Ovary (tissue), 3 donors: ENCODE measurements at regions not wholly inside any gene's neighbourhood (a gene's known extent, or its start where the extent isn't known, plus 50 kb on each side); places are given as distances from the start of the nearest gene placed in this dataset.

Source experiments
- POLR2A ChIP-seq: fragments of 450-650 bp; IDR thresholded peaks from one replicate; pipeline ENCODE4 v1.6.1; 2017; ENCODE audit warnings: antibody characterized with exemption, mild to moderate bottlenecking, moderate library complexity
- TF ChIP-seq, protein P1 (sequence below), 3 donors: fragments of 450-650 bp in 2 of 3; fragments of 200-600 bp in 1 of 3; IDR thresholded peaks; one replicate each; pipeline versions ENCODE4 v1.5.1 to v1.8.0; 2016 to 2022; ENCODE audit warnings: antibody characterized with exemption in 3 of 3, mild to moderate bottlenecking in 1 of 3
- donor health status: DM: no; HTN: no; CAD: no.

DNA sequence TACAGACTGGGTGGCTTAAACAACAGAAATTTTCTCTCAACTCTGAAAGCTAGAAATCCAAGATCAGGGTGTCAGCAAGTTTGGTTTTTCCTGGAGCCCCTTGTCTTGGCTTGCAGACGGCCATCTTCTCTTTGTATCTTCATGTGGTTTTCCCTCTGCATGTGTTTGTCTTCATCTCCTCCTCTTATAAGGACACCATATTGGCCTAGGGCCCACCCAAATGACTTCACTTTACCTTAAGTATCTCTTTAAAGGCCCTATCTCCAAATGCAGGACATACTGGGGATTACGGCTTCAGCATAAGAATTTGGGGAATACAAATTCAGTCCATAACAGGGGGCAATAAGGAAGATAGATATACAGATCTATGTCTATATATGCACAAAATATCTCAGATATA, 187.9 kb downstream of the MTCL1 start:
- TF ChIP-seq, protein P1, sequence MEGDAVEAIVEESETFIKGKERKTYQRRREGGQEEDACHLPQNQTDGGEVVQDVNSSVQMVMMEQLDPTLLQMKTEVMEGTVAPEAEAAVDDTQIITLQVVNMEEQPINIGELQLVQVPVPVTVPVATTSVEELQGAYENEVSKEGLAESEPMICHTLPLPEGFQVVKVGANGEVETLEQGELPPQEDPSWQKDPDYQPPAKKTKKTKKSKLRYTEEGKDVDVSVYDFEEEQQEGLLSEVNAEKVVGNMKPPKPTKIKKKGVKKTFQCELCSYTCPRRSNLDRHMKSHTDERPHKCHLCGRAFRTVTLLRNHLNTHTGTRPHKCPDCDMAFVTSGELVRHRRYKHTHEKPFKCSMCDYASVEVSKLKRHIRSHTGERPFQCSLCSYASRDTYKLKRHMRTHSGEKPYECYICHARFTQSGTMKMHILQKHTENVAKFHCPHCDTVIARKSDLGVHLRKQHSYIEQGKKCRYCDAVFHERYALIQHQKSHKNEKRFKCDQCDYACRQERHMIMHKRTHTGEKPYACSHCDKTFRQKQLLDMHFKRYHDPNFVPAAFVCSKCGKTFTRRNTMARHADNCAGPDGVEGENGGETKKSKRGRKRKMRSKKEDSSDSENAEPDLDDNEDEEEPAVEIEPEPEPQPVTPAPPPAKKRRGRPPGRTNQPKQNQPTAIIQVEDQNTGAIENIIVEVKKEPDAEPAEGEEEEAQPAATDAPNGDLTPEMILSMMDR (IDR thresholded peaks at IDR 0.05) = no peak
- TF ChIP-seq POLR2A = no peak
